Stomach (tissue), 8 donors: ENCODE measurements at regions not wholly inside any gene's neighbourhood (a gene's known extent, or its start where the extent isn't known, plus 50 kb on each side); places are given as distances from the start of the nearest gene placed in this dataset.

ENCODE experiments used
- DNase-seq, 2 donors: peaks; one replicate each; pipeline versions ENCODE4 v3.0.0 to v3.0.0-alpha.2; 2013 to 2019
- H3K27ac ChIP-seq, 5 donors: fragments of 200-600 bp in 4 of 5; sonication (generic) in 4 of 5; one replicate each; pipeline ENCODE4 v1.5.1; 2013 to 2019; ENCODE audit warnings: mild to moderate bottlenecking in 1 of 5, moderate library complexity in 1 of 5
- H3K27me3 ChIP-seq, 3 donors: fragments of 200-600 bp; sonication (generic); one replicate each; pipeline ENCODE4 v1.5.1; 2017 to 2019; ENCODE audit warnings: mixed run types in 1 of 3
- H3K36me3 ChIP-seq, 4 donors: fragments of 200-600 bp; sonication (generic); 1 replicate in 3 of 4; 2 replicates in 1 of 4; pipeline ENCODE4 v1.5.1; 2016 to 2019
- H3K4me1 ChIP-seq, 4 donors: fragments of 200-600 bp; sonication (generic); one replicate each; pipeline ENCODE4 v1.5.1; 2016 to 2019
- H3K4me3 ChIP-seq, 4 donors: fragments of 200-600 bp; sonication (generic) in 3 of 4; one replicate each; pipeline ENCODE4 v1.5.1; 2016 to 2019; ENCODE audit warnings: mild to moderate bottlenecking in 1 of 4
- H3K9me3 ChIP-seq, 4 donors: fragments of 200-600 bp; sonication (generic); one replicate each; pipeline ENCODE4 v1.5.1; 2016 to 2019
- EP300 ChIP-seq: sonication (generic); formaldehyde crosslinking; IDR thresholded peaks from one replicate; pipeline ENCODE4 v1.6.1; 2017; ENCODE audit warnings: antibody characterized with exemption
- POLR2A ChIP-seq, 4 donors: fragments of 450-650 bp; IDR thresholded peaks; one replicate each; pipeline ENCODE4 v1.6.1; 2016; ENCODE audit warnings: antibody characterized with exemption in 4 of 4, control low read depth in 2 of 4, mild to moderate bottlenecking in 1 of 4, moderate library complexity in 1 of 4
- POLR2AphosphoS5 ChIP-seq, 3 donors: sonication (generic); formaldehyde crosslinking; IDR thresholded peaks; one replicate each; pipeline ENCODE4 v1.6.1; 2016; ENCODE audit warnings: antibody characterized with exemption in 3 of 3
- WGBS, 5 donors: extraction: QIAGEN DNeasy Blood & Tissue Kit in 3 of 5; methylation state at CpG; one replicate each; pipeline versions ENCODE4 v1.1.5 to v1.1.7; 2013 to 2018; 5-methylcytosine and 5-hydroxymethylcytosine counted together
- intact Hi-C: fragments of 100-400 bp; cut with DNase I; formaldehyde crosslinking; loops from one replicate; pipeline ENCODE4 v1.15.1; 2023; ENCODE audit warnings: low total_unique reads
- TF ChIP-seq, protein P1 (sequence below), 7 experiments: fragments of 450-650 bp in 4 of 7; fragments of 200-600 bp in 3 of 7; sonication (generic) in 3 of 7; IDR thresholded peaks; one replicate each; pipeline ENCODE4 v1.5.1; 2016 to 2019; ENCODE audit warnings: antibody characterized with exemption in 7 of 7, control low read depth in 2 of 7, mild to moderate bottlenecking in 1 of 7
- donor health status: healthy with polysubstance abuse.
- donor health status: Bipolar disorder and iron deficiency.
- donor health status: healthy.

DNA sequence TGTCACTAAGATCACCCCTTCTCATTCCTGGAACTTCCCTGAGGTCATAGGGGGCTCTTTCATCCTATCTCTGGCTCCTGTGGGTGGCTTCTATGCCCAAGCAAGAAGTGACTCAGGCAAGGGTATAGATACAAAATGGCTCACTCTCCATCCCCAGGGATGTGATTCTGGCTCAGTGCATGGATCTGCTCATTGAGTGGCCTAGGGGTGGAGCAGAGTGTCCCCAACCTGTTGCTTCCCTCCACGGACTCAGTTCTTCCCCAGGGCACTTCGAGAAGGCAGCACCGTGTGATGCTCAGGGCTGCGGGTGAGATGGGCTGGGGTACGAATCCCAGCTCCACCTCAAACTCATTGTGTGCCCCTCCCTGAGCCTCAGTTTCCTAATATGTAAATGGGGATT is 136.4 kb downstream of the PTPRS start:
- H3K27ac ChIP-seq, result no peak overlapping the region
- TF ChIP-seq, protein P1, sequence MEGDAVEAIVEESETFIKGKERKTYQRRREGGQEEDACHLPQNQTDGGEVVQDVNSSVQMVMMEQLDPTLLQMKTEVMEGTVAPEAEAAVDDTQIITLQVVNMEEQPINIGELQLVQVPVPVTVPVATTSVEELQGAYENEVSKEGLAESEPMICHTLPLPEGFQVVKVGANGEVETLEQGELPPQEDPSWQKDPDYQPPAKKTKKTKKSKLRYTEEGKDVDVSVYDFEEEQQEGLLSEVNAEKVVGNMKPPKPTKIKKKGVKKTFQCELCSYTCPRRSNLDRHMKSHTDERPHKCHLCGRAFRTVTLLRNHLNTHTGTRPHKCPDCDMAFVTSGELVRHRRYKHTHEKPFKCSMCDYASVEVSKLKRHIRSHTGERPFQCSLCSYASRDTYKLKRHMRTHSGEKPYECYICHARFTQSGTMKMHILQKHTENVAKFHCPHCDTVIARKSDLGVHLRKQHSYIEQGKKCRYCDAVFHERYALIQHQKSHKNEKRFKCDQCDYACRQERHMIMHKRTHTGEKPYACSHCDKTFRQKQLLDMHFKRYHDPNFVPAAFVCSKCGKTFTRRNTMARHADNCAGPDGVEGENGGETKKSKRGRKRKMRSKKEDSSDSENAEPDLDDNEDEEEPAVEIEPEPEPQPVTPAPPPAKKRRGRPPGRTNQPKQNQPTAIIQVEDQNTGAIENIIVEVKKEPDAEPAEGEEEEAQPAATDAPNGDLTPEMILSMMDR (IDR thresholded peaks at IDR 0.05), result no peak
- TF ChIP-seq POLR2A (IDR thresholded peaks at IDR 0.05) (no peak), EP300 (no peak), POLR2AphosphoS5 (IDR thresholded peaks at IDR 0.05) (no peak)
- intact Hi-C loops, result no loop called here
- H3K36me3 ChIP-seq, result peaks cover 0 to 41% (median 36%) of the 10 kb centered on the region in 4 donors
- no peaks in the 10 kb centered on the region for H3K27me3 ChIP-seq
- 96 to 98% (median 97%) methylated on average over 5 of the region's 5 CpGs for WGBS, 5 donors
- no peak overlapping the region for H3K4me3 ChIP-seq
- no peak for DNase-seq
- no peaks in the 10 kb centered on the region for H3K4me1 ChIP-seq
- H3K9me3 ChIP-seq, result peaks cover 7 to 39% (median 36%) of the 10 kb centered on the region in 4 donors
